ENCODE measurements at regions not wholly inside any gene's neighbourhood (a gene's known extent, or its start where the extent isn't known, plus 50 kb on each side); places are given as distances from the start of the nearest gene placed in this dataset.

DNA sequence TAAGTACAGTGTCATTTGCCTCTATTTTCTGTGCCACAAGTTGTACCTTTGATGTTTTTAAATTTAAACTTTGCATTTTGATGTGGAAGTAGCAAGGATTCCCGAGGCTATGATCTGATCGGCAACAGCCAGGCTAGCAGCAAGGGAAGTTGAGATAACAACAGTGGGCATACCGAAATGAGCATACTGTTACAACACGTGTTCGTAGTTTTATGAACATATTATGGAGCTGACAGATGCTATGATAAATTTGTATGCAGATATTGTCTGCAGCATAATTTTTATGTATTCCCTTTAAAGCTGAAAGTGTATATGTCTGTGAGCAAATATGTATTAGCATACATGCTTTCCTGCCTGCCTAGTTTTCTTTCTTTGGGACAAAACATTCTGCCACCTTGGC, 306.1 kb downstream of the PCDH7 start:
- TF ChIP-seq ZNF274 (IDR thresholded peaks at IDR 0.05; ENCODE audit: low read depth, low read length) (no peak), SUZ12 (IDR thresholded peaks at IDR 0.05; ENCODE audit: extremely low read depth, insufficient read depth, insufficient read length) (no peak)

Data from NT2/D1 (cell line).